ENCODE measurements at regions not wholly inside any gene's neighbourhood (a gene's known extent, or its start where the extent isn't known, plus 50 kb on each side); places are given as distances from the start of the nearest gene placed in this dataset.

DNA sequence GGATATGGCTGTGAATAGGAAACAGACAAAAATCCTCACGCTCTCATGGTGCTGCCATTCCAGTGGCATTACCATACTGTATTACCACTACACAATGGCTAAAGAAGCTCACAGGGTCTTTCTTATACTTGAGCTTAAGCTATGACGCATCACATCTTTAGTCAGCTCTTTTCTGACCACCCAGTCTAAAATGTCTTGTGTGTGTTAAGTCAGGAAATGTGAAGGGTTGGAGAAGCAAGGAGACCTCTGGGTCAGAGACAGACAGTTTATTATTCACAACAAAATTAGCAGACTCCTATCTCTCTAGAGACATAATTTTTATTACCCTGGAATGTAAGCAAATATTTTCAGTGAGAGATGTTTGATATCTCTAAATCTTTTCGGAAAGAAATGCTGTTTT is 1583.2 kb upstream of the WWC1 start:
- WGBS (ENCODE audit: insufficient coverage): 95% methylated on average over 2 of the region's 3 CpGs
- intact Hi-C loops (cut with micrococcal nuclease): no loop called here
- DNase-seq: no peak

DNA sequence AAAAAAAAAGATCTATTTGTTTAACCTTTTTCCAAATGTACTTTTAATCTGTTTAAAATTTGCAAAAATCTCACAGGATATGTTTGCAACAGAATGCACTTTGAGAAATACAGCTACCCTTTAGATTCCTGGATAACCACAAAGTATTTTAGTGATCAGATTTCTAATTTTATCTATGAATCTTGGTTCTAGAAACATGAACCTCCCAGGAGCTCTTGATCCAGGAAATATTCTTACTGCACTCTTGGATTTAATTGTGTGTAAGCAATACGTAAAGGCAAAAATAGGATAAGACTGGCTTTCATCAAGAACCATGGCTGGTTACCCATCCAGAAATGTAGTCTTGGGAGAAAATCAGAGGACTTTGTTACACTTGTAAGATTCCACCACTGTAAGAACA is 1581.8 kb upstream of the WWC1 start:
- H3K36me3 Mint-ChIP-seq: no peaks in the 10 kb centered on the region
- DNase-seq (no peak), ATAC-seq (no peak)
- Histone ChIP-seq H3K27me3 (ENCODE audit: control insufficient read depth, insufficient read depth, low read length) (no peaks in the 10 kb centered on the region), H3K4me1 (ENCODE audit: control insufficient read depth, insufficient read depth, low read length) (no peaks in the 10 kb centered on the region), H3K4me3 (ENCODE audit: low read length) (no peak overlapping the region), H3K36me3 (ENCODE audit: control insufficient read depth, insufficient read depth, low read length) (no peaks in the 10 kb centered on the region), H3K27ac (ENCODE audit: low read length) (no peak overlapping the region), H3K9me3 (ENCODE audit: control insufficient read depth, insufficient read depth, low read length) (peaks cover 8% of the 10 kb centered on the region)
- H3K4me3 Mint-ChIP-seq: no peak overlapping the region
- no peaks in the 10 kb centered on the region for H3K27me3 Mint-ChIP-seq (ENCODE audit: low read depth in 2 of 2)
- no peaks in the 10 kb centered on the region for H3K4me1 Mint-ChIP-seq
- no peak for TF ChIP-seq CTCF (IDR thresholded peaks at IDR 0.05)
- WGBS (ENCODE audit: insufficient coverage): 94% methylated on average over 1 of the region's 1 CpG
- H3K9me3 Mint-ChIP-seq: peaks cover 6 to 16% of the 10 kb centered on the region in 2 donors
- intact Hi-C loops (cut with micrococcal nuclease): no loop called here
- H3K27ac Mint-ChIP-seq: no peak overlapping the region

More for the DNA sequence above, 1583.2 kb upstream of the WWC1 start:
- H3K27me3 ChIP-seq (ENCODE audit: control insufficient read depth, insufficient read depth, low read length): no peaks in the 10 kb centered on the region
- H3K4me3 ChIP-seq (ENCODE audit: low read length): no peak overlapping the region
- Mint-ChIP-seq H3K27ac (no peak overlapping the region), H3K4me3 (no peak overlapping the region), H3K4me1 (no peaks in the 10 kb centered on the region), H3K36me3 (peaks cover 7% of the 10 kb centered on the region), H3K9me3 (peaks cover 11 to 20% of the 10 kb centered on the region in 2 donors), H3K27me3 (ENCODE audit: low read depth in 2 of 2) (no peaks in the 10 kb centered on the region)
- ATAC-seq: no peak
- no peak for TF ChIP-seq CTCF (IDR thresholded peaks at IDR 0.05)
- no peaks in the 10 kb centered on the region for H3K36me3 ChIP-seq (ENCODE audit: control insufficient read depth, insufficient read depth, low read length)
- no peaks in the 10 kb centered on the region for H3K4me1 ChIP-seq (ENCODE audit: control insufficient read depth, insufficient read depth, low read length)
- H3K9me3 ChIP-seq (ENCODE audit: control insufficient read depth, insufficient read depth, low read length): peaks cover 4% of the 10 kb centered on the region
- H3K27ac ChIP-seq (ENCODE audit: low read length): no peak overlapping the region

- H3K27me3 ChIP-seq (ENCODE audit: control insufficient read depth, insufficient read depth, low read length): no peaks in the 10 kb centered on the region
- H3K36me3 ChIP-seq (ENCODE audit: control insufficient read depth, insufficient read depth, low read length): no peaks in the 10 kb centered on the region
- no peaks in the 10 kb centered on the region for H3K27me3 Mint-ChIP-seq (ENCODE audit: low read depth in 2 of 2)
- ATAC-seq: no peak
- peaks cover 6 to 20% of the 10 kb centered on the region in 2 donors for H3K9me3 Mint-ChIP-seq
- H3K4me3 ChIP-seq (ENCODE audit: low read length): no peak overlapping the region
- 51% methylated on average over 2 of the region's 2 CpGs for WGBS (ENCODE audit: insufficient coverage)
- no peak for TF ChIP-seq CTCF (IDR thresholded peaks at IDR 0.05)
- no peak overlapping the region for H3K27ac ChIP-seq (ENCODE audit: low read length)
- peaks cover 8% of the 10 kb centered on the region for H3K9me3 ChIP-seq (ENCODE audit: control insufficient read depth, insufficient read depth, low read length)
- H3K27ac Mint-ChIP-seq: no peak overlapping the region
- H3K4me1 ChIP-seq (ENCODE audit: control insufficient read depth, insufficient read depth, low read length): no peaks in the 10 kb centered on the region
- DNase-seq: no peak
- no peaks in the 10 kb centered on the region for H3K36me3 Mint-ChIP-seq
- intact Hi-C loops (cut with micrococcal nuclease): no loop called here
- H3K4me3 Mint-ChIP-seq: no peak overlapping the region
- H3K4me1 Mint-ChIP-seq: no peaks in the 10 kb centered on the region
Measured at GRCh38 chr5:166710271-166710670, 1581.2 kb upstream of the WWC1 start.

DNA sequence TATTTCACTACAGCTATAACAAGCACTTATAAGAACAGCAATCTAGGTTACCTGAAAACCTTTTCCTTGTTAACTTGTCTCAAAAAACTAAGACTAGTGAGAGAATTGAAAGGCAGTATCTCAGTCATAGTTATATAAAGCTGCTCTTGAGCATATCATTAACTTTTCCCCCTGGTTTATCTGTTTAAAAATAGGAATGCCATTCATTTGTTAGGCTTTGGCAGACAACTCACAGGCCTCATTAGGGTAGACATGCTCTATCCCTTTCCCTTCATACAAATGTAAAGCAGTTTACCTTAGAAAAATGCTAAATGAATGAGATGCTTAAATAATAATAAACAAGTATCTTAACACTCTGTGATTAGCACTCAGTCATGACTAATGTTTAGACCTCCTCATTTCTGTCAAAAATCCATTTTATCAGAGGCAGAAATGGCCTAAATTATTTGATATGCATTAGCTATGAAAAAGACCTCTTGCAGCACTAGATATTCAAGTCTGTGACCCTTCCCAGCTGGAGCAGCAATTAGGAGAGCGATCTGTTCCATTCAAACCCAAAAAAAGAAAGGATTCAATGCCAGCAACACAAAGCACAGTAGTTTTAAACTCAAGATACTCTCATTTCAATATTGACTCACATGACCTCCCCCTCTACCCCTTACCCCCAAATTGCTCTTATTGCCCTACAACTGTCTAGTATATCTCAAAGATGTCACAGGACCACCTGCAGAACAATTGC is 1578.8 kb upstream of the WWC1 start:
- no peaks in the 10 kb centered on the region for H3K36me3 ChIP-seq (ENCODE audit: control insufficient read depth, insufficient read depth, low read length)
- H3K27me3 ChIP-seq (ENCODE audit: control insufficient read depth, insufficient read depth, low read length): no peaks in the 10 kb centered on the region
- no peak for TF ChIP-seq CTCF (IDR thresholded peaks at IDR 0.05)
- Mint-ChIP-seq H3K27ac (no peak overlapping the region), H3K36me3 (no peaks in the 10 kb centered on the region), H3K27me3 (ENCODE audit: low read depth in 2 of 2) (no peaks in the 10 kb centered on the region), H3K4me1 (no peaks in the 10 kb centered on the region), H3K9me3 (peaks cover 2 to 19% of the 10 kb centered on the region in 2 donors), H3K4me3 (no peak overlapping the region)
- no peak for ATAC-seq
- no peaks in the 10 kb centered on the region for H3K4me1 ChIP-seq (ENCODE audit: control insufficient read depth, insufficient read depth, low read length)
- intact Hi-C loops (cut with micrococcal nuclease): no loop called here
- no peak overlapping the region for H3K27ac ChIP-seq (ENCODE audit: low read length)
- no peak overlapping the region for H3K4me3 ChIP-seq (ENCODE audit: low read length)
- DNase-seq: no peak
- WGBS (ENCODE audit: insufficient coverage): 75% methylated on average over 1 of the region's 1 CpG
- H3K9me3 ChIP-seq (ENCODE audit: control insufficient read depth, insufficient read depth, low read length): peaks cover 11% of the 10 kb centered on the region

All from natural killer cell (primary cell).